ENCODE measurements at regions not wholly inside any gene's neighbourhood (a gene's known extent, or its start where the extent isn't known, plus 50 kb on each side); places are given as distances from the start of the nearest gene placed in this dataset.
"Not testable (repeated sequence)": the region's sequence is repeated elsewhere in the genome, so short reads cannot be mapped to it uniquely, and the experiment has no call there.

GRCh38 chr10:81280497-81281479, 594.2 kb upstream of the NRG3 start:
- no peak for DNase-seq

- no peak for DNase-seq
Observed at GRCh38 chr10:81288544-81288943, 586.5 kb upstream of the NRG3 start.

GRCh38 chr10:81297292-81297691, 577.7 kb upstream of the NRG3 start:
- no peak for DNase-seq

GRCh38 chr10:81303656-81304055, 571.3 kb upstream of the NRG3 start:
- DNase-seq = no peak

- no peak for DNase-seq
Observed at GRCh38 chr10:81306971-81307782, 567.8 kb upstream of the NRG3 start.

GRCh38 chr10:81309041-81309552, 565.9 kb upstream of the NRG3 start:
- no peak for DNase-seq

- DNase-seq = no peak
Observed at GRCh38 chr10:81314471-81314870, 560.5 kb upstream of the NRG3 start.

- DNase-seq = no peak
Observed at GRCh38 chr10:81315026-81315425, 560.0 kb upstream of the NRG3 start.

GRCh38 chr10:81348003-81348402, 527.0 kb upstream of the NRG3 start:
- no peak for DNase-seq

- no peak for DNase-seq
Observed at GRCh38 chr10:81367132-81367531, 507.9 kb upstream of the NRG3 start.

GRCh38 chr10:81386817-81387216, 488.2 kb upstream of the NRG3 start:
- no peak for DNase-seq

GRCh38 chr10:81403451-81403850, 471.5 kb upstream of the NRG3 start:
- DNase-seq = no peak

GRCh38 chr10:81405399-81405798, 469.6 kb upstream of the NRG3 start:
- no peak for DNase-seq

- DNase-seq = no peak
Observed at GRCh38 chr10:81414038-81414437, 461.0 kb upstream of the NRG3 start.

- no peak for DNase-seq
Observed at GRCh38 chr10:81426722-81427121, 448.3 kb upstream of the NRG3 start.

- no peak for DNase-seq
Observed at GRCh38 chr10:81428456-81429134, 446.4 kb upstream of the NRG3 start.

- DNase-seq = no peak
Observed at GRCh38 chr10:81439445-81439844, 435.5 kb upstream of the NRG3 start.

- not testable (repeated sequence) for DNase-seq
Observed at GRCh38 chr10:81441624-81442023, 433.4 kb upstream of the NRG3 start.

- no peak for DNase-seq
Observed at GRCh38 chr10:81444242-81444929, 430.6 kb upstream of the NRG3 start.

GRCh38 chr10:81450651-81451050, 424.3 kb upstream of the NRG3 start:
- DNase-seq = no peak

- DNase-seq = no peak
Observed at GRCh38 chr10:81472927-81473470, 402.0 kb upstream of the NRG3 start.

- no peak for DNase-seq
Observed at GRCh38 chr10:81473755-81474154, 401.2 kb upstream of the NRG3 start.

Data from NCI-H69 (cell line).